Fibroblast of peridontal ligament (primary cell): ENCODE measurements at regions not wholly inside any gene's neighbourhood (a gene's known extent, or its start where the extent isn't known, plus 50 kb on each side); places are given as distances from the start of the nearest gene placed in this dataset.
"Not testable (repeated sequence)": the region's sequence is repeated elsewhere in the genome, so short reads cannot be mapped to it uniquely, and the experiment has no call there.

Experiments
- DNase-seq: peaks from one replicate; pipeline ENCODE4 v3.0.0-alpha.2; 2010; ENCODE audit errors: extremely low read depth

DNA sequence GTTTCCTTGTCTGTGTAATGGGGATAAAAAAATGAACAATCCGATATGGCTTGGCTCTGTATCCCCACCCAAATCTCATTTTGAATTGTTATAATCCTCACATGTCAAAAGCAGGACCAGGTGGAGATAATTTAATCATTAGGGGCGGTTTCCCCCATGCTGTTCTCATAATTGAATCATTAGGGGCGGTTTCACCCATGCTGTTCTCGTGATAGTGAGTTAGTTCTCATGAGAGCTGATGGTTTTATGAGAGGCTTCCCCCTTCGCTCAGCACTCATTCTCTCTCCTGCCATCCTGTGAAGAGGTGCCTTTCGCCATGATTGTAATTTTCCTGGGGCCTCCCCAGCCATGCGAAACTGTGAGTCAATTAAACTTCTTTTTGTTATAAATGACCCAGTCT, 633.5 kb downstream of the RAPGEF2 start:
- no peak for DNase-seq

DNA sequence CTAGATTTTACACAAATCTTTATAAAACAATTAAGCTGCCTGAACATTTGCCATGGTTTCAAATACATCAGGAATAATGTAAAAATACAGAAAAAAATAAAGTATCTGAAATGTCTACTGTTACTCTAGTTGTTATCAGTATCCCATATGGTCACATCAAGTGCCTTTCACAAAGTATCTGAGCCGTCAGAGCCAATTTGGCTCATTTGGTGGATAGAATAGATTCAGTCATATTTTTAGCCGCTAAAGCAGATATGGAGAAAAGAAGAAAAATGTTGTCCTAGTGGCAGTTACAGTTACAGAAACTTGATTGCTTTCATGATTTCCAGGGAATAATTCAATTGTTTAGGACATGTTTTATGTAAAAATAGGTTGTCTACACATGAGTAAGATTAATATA, 641.1 kb downstream of the RAPGEF2 start:
- DNase-seq: no peak

DNA sequence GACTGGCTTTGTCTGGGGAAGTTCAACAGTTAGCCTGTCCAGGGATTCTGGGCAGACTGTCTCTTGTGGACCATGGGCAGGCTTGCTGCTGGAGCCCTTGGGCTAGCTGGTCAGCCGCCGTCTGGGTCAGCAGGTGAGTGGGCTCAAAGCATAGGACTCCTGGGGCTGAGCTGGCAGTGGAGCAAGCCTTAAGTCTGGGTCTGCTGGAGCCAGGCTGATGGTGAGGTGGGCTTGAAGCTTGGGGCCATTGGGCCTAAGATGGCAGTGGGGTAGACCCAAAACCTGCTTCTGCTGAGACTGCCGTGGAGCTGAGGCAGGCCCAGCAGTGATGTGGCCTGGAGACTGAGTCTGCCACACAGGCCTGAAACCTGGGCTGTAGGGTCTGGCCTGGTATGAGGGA, 645.1 kb downstream of the RAPGEF2 start:
- no peak for DNase-seq

DNA sequence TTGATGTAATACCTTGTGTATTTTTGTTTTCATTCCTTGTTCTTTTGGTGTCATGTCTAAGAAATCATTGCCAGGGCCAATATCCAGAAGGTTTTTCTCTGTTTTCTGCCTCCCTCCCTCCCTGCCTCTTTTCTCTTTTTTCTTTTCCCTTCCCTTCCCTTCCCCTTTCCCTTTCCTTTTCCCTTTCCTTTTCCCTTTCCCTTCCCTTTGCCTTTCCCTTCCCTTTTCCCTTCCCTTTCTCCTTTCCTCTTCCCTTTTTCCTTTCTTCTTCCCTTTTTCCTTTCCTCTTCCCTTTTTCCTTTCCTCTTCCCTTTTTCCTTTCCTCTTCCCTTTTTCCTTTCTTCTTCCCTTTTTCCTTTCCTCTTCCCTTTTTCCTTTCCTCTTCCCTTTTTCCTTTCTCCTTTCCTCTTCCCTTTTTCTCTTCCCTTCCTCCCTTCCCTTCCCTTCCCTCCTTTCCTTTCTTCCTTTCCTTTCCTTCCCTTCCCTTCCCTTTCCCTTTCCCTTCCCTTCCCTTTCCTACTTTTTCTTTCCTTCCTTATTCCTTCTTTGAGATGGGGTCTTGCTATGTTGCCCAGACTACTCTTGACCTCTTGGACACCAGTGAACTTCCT, 646.1 kb downstream of the RAPGEF2 start:
- DNase-seq: no peak

DNA sequence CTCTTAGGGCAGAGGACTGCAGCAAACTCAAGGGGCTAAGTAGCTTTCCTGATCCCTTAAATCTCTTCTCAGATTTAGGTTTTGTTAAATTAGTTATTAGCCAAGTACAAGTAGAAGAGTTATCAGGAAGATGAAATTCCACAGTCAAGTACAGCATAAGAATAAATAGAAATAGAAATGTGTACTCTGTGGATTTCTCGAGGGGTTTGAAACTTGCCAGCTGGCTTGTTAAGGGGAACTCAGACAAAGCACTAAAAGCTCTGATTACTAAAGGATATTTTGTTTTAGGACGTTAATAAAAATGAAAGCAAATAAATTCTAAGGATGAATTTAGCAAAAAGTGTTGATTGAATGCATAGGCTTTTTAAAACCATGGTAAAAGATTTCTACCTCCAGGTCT, 654.6 kb downstream of the RAPGEF2 start:
- no peak for DNase-seq

DNA sequence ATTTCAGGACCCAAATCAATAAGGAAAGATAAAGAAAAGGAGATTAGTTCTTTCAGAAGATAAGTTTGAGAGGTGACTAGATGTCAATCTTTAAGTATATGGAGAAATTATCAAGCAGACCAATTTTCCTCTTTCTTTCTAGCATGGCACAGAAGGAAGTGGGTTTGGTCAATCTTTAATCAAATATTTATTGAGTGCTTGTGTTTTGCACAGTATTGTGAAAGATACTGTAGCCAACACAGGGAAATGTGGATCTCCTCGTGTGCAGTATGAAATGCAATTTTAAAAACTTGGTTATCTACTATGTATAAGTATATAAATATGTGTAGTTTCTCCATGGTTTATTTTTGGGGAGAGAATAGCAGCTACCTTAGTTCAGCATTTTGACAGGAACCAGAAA, 655.2 kb downstream of the RAPGEF2 start:
- DNase-seq: no peak

DNA sequence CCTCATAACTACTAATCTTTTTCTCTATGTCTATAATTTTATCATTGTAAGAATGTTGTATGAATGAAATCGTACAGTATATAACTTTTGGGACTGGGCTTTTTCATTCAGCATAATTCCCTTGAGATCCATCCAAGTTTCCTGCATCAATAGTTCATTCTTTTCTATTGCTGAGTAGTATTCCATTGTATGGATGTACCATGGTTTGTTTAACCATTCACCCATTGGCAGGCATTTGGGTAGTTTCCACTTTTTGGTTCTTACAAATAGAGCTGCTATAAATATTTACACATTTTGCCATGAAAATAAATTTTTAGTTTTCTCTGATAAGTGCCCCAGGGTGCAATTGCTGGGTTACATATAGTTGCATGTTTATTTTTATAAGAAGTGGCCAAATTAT, 659.8 kb downstream of the RAPGEF2 start:
- DNase-seq: no peak

DNA sequence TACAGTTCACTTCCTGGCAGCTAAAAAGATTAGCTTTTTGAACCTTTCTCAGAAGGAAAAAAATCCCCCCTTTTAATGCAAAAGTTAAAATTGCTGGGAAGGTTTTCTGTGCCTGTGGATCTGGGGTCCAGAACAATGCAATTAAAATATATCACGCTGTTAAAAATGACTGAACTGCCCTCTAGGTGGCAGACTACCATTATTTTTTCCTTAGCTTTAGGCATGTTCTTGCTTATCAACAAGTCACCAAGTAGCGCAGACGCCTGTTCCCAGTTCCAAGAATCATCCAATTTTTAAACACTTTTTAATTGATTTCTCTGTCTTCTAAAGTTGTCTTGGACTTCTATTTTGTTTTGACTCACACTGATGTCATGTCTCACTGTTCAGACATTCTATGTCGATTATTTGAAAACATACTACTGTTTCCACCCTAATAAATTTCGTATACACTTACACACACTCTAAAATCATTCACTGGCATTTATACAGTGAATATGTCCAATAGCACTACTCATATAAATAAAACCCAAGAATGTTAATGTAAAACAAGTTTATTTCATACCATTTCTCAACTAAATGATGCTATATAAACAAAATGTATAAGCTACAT, 661.6 kb downstream of the RAPGEF2 start:
- DNase-seq: no peak

DNA sequence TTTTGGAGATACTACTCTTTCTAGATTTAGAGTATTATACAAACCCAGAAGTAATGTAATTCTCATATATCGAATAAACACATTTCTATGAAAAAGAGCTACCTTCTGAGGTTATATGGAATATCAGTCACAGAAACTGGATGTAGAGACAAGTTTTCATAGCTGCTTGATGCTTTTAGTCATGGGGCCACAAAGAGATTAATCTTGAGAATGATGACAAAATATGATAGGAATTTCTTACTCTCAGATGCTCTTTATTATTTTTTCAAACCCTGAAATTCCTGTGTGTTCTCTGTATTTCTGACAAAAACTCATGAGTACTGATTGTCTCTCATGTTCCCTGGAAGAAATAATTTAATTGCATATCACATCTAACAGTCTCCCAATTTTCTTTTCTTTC, 662.5 kb downstream of the RAPGEF2 start:
- no peak for DNase-seq

DNA sequence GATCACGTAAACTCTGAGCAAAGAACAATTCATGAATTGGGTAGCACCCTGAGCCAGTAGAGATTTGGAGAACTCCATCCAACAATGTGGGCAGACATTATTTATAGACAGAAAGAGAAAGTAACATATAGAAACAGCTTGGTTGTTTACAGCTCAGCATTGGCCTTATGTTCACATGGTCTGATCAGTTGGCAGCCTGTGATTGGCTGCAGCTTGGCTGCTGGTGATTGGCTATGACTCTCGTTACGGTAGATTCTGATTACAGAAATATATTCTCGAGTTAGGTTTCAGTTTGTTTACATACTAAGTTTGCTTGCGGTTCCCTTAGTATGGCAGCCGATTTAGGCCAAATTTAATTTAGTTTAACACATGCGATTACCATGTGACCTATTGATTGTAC, 663.4 kb downstream of the RAPGEF2 start:
- no peak for DNase-seq

DNA sequence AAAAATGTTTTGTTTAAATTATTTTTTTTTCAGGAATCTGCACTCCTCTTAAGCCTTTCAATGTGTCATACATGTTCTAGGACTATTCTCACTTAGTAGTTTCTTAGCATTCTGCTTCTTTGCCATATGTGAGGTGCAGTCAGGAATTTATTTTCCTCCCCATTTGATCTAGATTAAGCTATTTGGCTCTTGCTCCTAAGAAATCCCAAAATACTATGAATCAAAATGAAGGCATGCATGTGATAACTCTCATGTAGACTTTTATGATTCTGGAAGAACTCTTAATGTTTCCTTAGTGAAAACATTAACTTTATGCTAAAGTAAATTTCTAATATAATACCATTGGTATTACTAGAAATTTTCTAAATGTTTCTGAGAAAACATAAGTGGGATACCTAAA, 664.5 kb downstream of the RAPGEF2 start:
- DNase-seq: no peak

DNA sequence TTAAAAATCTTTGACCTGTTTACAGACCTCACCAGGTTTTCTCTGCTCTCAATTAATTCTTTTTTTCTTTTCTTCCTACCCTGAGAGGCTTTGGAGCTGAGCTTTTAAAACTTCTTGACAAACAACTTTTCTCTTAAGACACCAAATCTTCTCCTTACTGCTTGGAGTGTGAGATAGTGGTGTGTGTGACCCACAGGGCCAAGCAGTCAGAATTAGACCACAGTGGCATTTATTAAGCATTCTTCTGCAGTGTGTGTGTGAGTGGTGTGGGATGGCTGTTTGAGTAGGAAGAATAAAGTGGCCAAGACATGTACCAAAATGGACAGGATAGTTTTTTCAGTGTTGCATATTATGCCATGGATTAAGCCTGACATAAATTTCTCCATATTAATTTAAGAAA, 665.1 kb downstream of the RAPGEF2 start:
- no peak for DNase-seq

DNA sequence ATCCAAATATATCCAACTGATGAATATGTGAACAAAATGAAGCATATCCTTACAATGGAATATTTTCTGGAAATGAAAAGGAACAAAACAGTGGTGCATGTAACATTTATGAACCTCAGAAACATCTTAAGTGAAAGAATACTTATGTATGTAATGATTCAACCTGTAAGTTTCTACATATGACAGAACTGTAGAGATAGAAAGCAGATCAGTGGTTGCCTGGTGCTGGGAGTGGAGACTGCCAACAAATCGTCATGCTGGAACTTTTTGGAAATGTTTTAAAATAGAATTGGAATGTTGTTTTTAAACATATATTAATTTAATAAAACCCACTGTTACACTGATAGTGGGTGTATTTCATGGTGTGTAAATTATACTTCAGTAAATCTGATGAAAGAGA, 667.5 kb downstream of the RAPGEF2 start:
- no peak for DNase-seq

DNA sequence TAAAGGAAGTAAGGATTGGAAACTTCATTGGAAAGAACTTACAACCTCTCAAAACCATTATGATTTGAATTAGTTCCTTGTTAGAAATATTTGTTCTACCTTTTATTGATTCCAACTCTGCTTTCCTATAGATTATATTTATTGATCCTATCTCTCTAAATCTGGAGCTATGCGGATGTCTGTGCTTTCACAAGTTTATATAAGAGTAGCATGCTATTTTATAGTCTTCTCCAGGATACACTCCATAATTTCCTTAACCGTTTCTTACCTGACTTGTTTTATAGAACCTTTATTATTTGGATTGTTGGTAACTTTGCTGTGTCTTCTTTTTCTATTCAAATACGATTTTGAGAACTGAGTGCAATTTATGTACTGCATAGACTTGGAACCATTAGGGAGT, 668.1 kb downstream of the RAPGEF2 start:
- no peak for DNase-seq

DNA sequence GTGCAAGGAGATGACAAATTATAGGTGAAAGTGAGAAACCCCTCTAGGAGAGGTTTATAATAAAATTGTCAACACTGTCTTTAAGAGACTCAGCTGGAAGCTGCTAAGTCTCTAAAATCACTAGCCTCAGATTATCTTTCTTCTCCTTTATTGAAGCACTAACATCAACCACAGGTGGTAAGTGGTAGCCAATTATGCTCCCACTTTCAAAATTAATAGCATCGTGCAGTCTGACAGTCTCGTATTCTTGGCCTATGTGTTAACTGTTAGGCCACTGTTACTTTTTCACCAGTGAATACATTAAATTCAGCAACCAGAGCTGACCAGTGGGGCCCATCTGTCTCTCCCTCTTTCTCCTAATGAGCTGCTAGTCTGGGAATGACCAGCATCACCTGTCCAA, 674.1 kb downstream of the RAPGEF2 start:
- no peak for DNase-seq

DNA sequence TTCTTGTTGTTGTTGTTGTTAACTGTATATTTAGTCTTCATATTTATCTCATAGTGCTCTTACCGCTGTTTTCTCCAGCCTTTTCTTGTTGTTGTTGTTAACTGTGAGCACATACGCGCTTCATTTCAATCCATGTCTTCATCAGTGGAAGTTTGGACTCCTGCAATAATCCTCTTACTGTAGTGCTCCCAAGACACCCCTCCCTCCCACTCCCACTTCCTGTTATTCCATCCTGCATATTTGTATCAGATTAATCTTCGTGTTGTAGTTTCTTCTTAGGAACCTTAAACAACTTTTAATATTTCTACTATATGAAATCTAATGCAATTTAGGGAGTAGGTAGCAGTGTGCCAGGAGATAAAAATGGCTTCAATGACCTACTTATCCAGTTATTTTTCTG, 674.8 kb downstream of the RAPGEF2 start:
- DNase-seq: no peak

DNA sequence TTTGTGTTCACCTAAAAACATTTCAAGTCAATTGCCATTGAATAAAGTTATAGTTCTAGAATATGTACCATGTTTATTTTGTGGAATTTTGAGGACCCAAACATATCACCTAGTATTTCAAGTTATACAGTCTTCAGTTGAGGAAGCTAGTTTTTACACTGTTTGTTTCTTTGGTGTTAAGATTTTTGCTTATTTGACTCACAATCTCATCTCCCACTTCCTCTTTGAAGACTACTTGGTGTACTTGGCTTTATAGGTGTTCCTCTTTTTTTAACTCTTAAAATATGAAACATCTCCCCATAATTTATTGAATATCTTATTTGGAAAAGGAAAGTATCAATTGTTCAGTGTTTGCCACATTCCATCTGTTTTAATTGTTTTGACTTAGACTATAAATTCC, 675.4 kb downstream of the RAPGEF2 start:
- DNase-seq: no peak

DNA sequence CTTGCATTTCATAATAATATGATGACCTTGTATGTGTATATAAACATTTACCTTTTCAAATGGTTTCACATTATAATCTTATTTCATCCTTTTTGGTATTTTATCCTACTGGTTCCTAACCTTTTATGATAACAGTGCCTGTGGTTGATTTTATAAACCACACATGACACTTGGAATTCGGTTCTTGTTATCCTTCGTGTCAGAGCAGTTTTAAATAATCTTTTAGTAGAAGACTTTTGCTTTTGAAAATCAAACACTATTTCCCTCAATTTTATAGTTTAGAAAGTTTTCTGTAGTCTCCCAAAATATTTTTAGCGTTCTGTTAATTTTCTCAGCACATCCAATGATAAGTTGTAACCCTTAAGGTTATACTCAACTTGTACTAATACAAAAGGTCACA, 676.8 kb downstream of the RAPGEF2 start:
- no peak for DNase-seq

DNA sequence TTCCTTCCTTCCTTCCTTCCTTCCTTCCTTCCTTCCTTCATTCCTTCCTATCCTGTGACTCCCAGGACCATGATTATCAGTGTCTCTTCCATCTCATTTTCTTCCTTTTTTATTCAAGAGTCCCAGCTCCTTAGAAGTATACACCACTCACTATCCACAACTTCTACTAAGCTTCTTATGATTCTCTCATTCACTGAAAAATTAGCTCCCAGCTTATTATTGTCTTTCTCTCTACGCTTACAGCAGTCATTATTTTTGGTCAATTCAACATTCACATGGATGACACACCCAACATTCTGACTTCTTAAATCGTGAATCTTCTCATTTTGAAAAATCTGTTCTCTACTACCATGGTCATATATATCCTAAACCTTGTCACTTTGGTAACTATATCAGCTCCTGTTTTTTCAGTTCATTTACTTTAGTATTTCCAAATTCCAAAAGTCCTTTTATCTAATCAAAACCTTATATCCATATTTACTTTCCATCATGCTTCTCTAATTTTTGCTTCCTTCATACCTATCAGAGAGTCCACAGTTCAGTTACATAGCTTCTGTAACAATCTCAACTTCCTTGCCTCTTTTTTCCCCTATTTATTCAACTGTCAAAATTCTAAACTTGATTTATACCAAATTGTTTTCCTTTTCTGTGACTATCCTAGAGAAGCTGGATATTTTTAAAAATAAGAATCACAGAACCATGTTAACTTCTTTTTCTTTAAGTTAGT, 677.5 kb downstream of the RAPGEF2 start:
- DNase-seq: no peak

DNA sequence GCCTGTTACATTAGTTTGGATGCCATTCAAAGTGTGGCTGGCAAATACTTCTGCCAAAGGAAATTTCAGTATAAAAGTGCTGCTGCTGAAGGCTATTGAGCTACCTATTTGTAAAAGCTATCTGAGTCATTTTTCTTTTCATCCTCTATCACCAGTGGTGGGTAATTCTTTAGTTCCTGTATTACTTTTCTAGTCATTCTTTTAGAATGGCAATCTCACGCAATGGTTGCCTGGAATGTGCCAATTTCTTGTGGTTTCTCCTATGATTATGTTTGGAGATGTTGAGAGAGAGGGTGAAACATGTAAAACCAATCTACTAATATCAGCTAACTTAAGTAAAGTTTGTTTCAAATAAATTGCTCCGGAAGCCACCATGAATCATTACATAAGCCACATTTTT, 685.0 kb downstream of the RAPGEF2 start:
- DNase-seq: no peak

DNA sequence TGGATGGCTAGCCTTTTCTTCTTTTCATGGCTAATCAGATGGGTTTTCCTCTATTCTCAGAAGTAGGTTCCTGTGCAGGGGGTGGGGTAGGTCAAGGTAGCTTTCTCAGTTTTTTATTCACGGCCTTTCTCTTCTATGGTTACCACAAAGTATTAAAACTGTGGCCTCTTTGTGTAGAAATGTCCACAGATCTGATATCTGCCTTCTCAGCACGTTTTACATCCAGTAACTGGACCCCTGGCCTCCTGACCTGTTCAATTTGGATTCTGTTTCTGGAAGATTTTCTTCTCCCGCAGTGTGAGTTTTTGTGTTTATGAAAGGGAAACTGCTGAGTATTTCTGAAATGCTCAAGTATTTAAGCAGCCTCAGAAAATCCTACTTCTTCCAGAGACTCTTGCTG, 688.5 kb downstream of the RAPGEF2 start:
- DNase-seq: no peak

DNA sequence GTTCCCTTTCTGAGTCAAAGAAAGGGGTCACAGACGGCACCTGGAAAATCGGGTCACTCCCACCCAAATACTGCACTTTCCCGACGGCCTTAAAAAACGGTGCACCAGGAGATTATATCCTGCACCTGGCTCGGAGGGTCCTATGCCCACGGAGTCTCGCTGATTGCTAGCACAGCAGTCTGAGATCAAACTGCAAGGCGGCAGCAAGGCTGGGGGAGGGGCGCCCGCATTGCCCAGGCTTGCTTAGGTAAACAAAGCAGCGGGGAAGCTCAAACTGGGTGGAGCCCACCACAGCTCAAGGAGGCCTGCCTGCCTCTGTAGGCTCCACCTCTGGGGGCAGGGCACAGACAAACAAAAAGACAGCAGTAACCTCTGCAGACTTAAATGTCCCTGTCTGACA, 701.7 kb downstream of the RAPGEF2 start:
- DNase-seq: not testable (repeated sequence)

DNA sequence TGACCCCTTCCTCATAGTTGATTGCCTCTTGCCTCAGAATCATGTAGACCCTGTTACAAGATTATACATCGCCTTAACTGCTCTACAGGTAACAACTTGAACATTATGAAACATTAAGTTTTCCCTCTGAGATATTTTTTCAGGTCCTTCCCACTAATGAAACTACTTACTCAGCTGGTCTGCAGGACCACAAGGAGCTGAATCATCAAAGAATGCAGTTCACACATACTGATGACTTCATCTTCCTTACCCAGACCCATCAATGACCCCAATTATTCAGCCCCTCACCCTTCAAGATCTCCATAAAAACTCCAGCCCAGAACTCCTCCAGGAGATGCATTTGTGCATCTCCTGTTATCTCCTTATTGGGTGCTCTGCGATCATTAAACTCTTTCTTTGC, 720.9 kb downstream of the RAPGEF2 start:
- no peak for DNase-seq

DNA sequence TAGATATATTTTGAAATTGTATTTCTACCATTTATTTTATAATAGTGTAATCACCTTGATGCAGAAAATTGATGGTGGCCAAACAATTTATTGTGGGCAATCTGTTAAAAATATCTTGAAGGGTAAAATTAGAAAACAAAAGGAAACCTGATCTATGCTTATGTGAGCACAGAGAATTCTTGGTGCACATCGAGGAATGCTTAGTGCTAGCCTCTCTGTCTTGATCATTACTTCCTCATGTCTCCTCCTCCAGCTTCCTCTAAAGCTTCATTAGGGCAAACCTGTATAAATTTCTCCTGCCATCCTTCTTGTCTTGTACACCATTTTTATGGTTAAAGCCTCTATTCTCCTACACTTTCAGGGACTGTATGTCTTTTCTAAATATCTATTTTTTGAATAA, 725.8 kb downstream of the RAPGEF2 start:
- no peak for DNase-seq
